Left ventricle myocardium inferior (tissue), 1 donor: ENCODE measurements at regions not wholly inside any gene's neighbourhood (a gene's known extent, or its start where the extent isn't known, plus 50 kb on each side); places are given as distances from the start of the nearest gene placed in this dataset.

ENCODE experiments used
- DNase-seq: peaks from one replicate; pipeline ENCODE4 v3.0.0-alpha.2; 2020
- H3K27ac ChIP-seq: fragments of 200-600 bp; replicated peaks from 2 replicates; pipeline ENCODE4 v1.8.0; 2021
- H3K27me3 ChIP-seq: fragments of 200-600 bp; 2 replicates; pipeline ENCODE4 v1.8.0; 2021; ENCODE audit warnings: low read depth
- H3K36me3 ChIP-seq: fragments of 200-600 bp; 2 replicates; pipeline ENCODE4 v1.8.0; 2021
- H3K4me1 ChIP-seq: fragments of 200-600 bp; 2 replicates; pipeline ENCODE4 v1.8.0; 2021
- H3K4me3 ChIP-seq: fragments of 200-600 bp; 2 replicates; pipeline ENCODE4 v1.8.0; 2021; ENCODE audit warnings: mild to moderate bottlenecking, moderate library complexity
- H3K9me3 ChIP-seq: fragments of 200-600 bp; replicated peaks from 2 replicates; pipeline ENCODE4 v1.8.0; 2021
- CTCF ChIP-seq: fragments of 200-600 bp; IDR thresholded peaks from 2 replicates; pipeline ENCODE4 v1.8.0; 2021; ENCODE audit warnings: antibody characterized with exemption, mild to moderate bottlenecking, borderline replicate concordance
- intact Hi-C: fragments of 100-400 bp; cut with micrococcal nuclease; formaldehyde crosslinking; loops from one replicate; pipeline ENCODE4 v1.11.0; 2022
- donor health status: DM: no; HTN: yes; CAD: no; lungs with severe emphysema.

GRCh38 chr12:113587720-113588119, 116.0 kb upstream of the LHX5 start:
- no peak overlapping the region for H3K4me3 ChIP-seq
- DNase-seq = no peak
- no peaks in the 10 kb centered on the region for H3K9me3 ChIP-seq
- peaks cover 95% of the 10 kb centered on the region for H3K27me3 ChIP-seq
- no peak for TF ChIP-seq CTCF
- no peaks in the 10 kb centered on the region for H3K36me3 ChIP-seq
- peaks cover 5% of the 10 kb centered on the region for H3K4me1 ChIP-seq
- intact Hi-C loops = no loop called here
- H3K27ac ChIP-seq = no peak overlapping the region

GRCh38 chr12:113586461-113586860, 114.8 kb upstream of the LHX5 start:
- H3K4me3 ChIP-seq = no peak overlapping the region
- no peak overlapping the region for H3K27ac ChIP-seq
- H3K36me3 ChIP-seq = no peaks in the 10 kb centered on the region
- DNase-seq = no peak
- intact Hi-C loops = no loop called here
- peaks cover 94% of the 10 kb centered on the region for H3K27me3 ChIP-seq
- H3K4me1 ChIP-seq = peaks cover 2% of the 10 kb centered on the region
- H3K9me3 ChIP-seq = peaks cover 6% of the 10 kb centered on the region
- no peak for TF ChIP-seq CTCF

- no peak for TF ChIP-seq CTCF
- DNase-seq = no peak
- no peak overlapping the region for H3K27ac ChIP-seq
- intact Hi-C loops = no loop called here
- no peaks in the 10 kb centered on the region for H3K36me3 ChIP-seq
- peaks cover 25% of the 10 kb centered on the region for H3K9me3 ChIP-seq
- H3K27me3 ChIP-seq = peaks cover 96% of the 10 kb centered on the region
- no peak overlapping the region for H3K4me3 ChIP-seq
- H3K4me1 ChIP-seq = no peaks in the 10 kb centered on the region
Observed at GRCh38 chr12:113582521-113583218, 111.0 kb upstream of the LHX5 start.

GRCh38 chr12:113581342-113581741, 109.7 kb upstream of the LHX5 start:
- intact Hi-C loops = no loop called here
- Histone ChIP-seq H3K4me1 (no peaks in the 10 kb centered on the region), H3K27ac (no peak overlapping the region), H3K9me3 (peaks cover 25% of the 10 kb centered on the region), H3K4me3 (no peak overlapping the region), H3K36me3 (no peaks in the 10 kb centered on the region), H3K27me3 (peaks cover 96% of the 10 kb centered on the region)
- no peak for DNase-seq
- no peak for TF ChIP-seq CTCF

- DNase-seq = no peak
- no peaks in the 10 kb centered on the region for H3K36me3 ChIP-seq
- no peaks in the 10 kb centered on the region for H3K4me1 ChIP-seq
- intact Hi-C loops = no loop called here
- no peak overlapping the region for H3K4me3 ChIP-seq
- no peak for TF ChIP-seq CTCF
- no peak overlapping the region for H3K27ac ChIP-seq
- H3K9me3 ChIP-seq = peaks cover 25% of the 10 kb centered on the region
- H3K27me3 ChIP-seq = peaks cover 96% of the 10 kb centered on the region
Observed at GRCh38 chr12:113580437-113580836, 108.8 kb upstream of the LHX5 start.
